Iris pigment epithelial cell (primary cell): ENCODE measurements at regions not wholly inside any gene's neighbourhood (a gene's known extent, or its start where the extent isn't known, plus 50 kb on each side); places are given as distances from the start of the nearest gene placed in this dataset.

Source experiments
- DNase-seq: peaks from one replicate; pipeline ENCODE4 v3.0.0-alpha.2; 2011; ENCODE audit warnings: low read depth

GRCh38 chr5:162324328-162324727 is 256.8 kb downstream of the GABRG2 start:
- DNase-seq = no peak

DNA sequence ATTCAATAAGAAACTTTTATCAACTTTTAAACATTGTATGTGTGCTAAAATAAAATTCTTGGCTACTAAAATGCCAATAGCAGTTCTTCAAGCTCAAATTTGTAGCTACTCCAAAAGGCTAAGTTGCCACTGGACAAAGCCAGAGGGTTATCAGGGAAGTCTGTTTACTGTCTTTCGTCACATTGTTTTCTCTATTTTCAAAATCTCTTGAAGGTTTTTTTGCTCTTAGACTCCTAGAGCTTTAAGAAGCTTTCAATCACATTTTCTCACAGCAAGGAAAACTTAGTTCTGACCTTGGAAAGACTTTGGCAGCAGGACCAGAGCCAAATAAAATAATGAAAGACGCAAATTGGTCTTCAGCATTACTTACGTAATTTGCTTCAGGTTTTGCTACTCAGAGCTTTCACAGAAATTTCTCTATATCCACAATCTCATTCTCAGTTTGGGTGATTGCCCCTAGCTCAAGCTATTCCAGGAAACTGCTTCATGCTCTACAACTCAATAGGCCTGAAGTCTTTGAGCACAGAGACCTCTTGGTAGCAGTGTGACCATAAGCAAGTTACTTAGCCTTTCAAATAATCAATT is 257.7 kb downstream of the GABRG2 start:
- DNase-seq = no peak

DNA sequence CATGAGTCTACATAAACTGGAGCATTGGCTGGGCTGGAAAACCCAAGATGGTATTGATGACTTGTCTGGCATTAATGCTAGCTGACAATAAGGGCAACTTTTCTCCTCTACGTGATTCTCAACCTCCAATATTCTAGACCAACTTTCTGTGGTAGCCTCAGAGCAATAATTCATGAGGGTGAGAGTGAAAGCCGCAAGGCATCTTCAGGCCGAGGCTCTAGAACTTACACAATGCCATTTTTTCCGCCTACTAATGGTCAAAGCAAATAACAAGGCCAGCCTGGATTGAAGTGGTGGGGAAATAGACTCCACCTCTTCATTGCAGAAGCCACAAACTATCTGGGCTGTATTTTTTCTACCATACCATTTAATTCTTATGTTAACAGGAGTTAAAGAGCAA is 267.4 kb downstream of the GABRG2 start:
- no peak for DNase-seq

DNA sequence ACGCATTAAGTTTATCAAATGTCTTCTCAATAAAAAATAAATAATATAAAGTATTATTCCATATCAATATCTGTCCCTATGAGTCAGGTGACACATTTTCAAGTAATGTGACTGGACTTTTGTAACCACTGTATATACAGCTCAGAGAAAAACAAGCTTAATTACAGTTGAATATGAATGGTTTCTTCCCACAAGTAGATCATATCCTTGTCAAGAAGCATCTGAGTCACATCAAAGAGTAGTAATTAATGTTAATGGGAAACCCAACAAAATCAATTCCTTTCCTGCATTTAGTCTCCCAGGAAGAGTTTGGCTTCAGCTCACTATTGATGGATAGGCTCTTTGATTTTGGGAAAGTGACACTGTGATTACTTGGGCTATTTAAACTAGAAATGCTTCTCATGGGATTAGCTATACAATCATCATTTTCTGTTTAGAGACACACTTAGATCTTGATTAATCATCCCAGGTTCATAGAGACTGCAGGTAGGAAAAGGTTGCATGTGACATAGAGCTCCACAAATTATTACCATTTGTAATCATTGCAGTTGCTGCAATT is 292.9 kb downstream of the GABRG2 start:
- no peak for DNase-seq

DNA sequence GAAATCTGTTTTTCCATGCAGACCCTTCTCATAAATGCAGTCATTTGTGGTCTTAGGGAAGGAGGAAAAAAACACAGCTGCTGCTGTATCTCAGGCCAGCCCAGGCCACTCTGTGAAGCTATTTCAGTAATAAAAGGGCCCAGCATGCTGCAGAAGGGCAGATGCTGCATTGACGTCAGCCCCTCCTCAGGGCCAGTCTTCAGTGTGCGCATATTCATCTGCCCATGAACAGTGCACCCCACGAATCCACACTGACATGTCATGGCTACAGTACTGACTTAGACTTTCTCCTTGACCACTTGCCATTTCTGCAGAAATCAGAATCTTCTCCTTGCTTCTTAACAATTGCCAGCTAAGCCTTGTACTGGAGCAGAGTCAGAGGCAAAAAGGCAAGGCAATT is 304.7 kb downstream of the GABRG2 start:
- DNase-seq = no peak

GRCh38 chr5:162377895-162378294 is 310.3 kb downstream of the GABRG2 start:
- no peak for DNase-seq

GRCh38 chr5:162382839-162383238 is 315.3 kb downstream of the GABRG2 start:
- DNase-seq = no peak

- no peak for DNase-seq
These were observed 316.7 kb downstream of the GABRG2 start for GRCh38 chr5:162384225-162384624.

- DNase-seq = no peak
These were observed 324.3 kb downstream of the GABRG2 start for GRCh38 chr5:162391833-162392232.

DNA sequence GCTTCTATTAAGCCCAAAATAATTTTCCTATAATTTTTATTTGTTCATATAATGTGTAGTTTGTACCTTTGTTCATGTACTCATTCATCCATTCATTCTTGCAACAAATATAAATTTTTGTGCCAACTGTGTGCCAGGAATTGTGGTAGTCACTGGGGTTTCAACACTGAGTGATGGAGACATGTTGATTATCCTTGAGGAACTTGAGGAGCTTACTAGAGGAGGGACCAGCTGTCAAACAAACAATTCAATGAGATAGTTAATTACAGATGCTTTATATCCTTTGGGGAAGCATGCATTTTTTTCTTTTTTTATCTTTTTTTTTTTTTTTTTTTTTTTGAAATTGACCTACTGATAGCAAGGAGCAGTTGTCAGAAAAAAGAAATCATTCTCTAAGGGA is 324.8 kb downstream of the GABRG2 start:
- DNase-seq = no peak

DNA sequence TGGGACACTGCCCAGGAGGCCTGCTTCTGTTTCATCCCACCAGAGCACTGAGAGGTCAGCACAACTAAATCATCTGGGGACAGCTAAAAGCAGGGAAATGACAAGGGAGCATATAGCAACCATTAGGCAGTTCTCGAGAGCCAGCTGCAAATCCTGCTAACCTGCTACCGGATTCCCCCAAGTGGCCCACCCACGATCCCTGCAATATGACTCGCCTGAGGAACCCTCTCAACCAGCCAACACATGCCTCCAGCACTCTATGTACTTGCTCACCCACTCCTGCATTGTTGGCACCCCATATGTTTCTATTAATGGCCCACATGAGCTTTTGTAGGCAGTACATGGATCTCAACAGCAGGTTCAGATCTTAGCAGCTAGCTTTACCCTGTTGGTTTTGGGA is 326.0 kb downstream of the GABRG2 start:
- no peak for DNase-seq

GRCh38 chr5:162407614-162408013 is 340.0 kb downstream of the GABRG2 start:
- DNase-seq = no peak

- no peak for DNase-seq
These were observed 342.8 kb downstream of the GABRG2 start for GRCh38 chr5:162410365-162410764.

DNA sequence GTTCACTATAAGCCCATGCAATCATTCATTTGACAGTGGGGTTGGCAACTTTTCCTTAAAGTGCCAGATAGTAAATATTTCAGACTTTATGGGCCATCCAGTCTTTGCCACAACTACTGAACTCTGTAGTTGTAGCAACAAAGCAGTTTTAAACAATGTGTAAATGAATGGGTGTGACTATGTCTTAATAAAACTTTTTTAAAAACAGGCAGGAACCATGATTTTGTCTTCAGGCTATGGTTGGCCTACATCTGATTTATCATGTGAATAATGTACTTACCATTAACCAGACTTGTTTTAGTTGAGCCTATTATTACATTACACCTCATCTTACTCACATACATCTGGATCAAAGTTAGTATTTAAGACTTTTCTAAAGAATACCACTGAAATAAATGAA is 361.6 kb downstream of the GABRG2 start:
- DNase-seq = no peak

DNA sequence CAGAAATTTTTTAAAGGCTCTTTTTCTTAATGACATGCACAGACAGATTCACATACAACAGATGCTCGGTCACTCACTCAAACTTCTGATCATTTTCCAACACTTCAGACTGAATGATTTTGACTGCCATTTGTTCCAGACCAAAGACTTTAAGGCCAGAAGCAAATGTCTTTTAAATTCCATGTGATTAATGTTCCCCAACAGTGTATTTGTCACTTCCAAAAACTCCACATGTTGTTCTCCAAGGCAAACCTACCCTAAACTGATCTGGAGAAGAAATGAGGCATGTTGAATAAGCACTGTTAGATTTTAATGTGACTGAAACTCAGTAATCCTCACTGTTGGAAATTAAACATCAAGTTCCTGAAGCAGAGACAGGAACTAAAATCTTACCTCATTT is 366.7 kb downstream of the GABRG2 start:
- no peak for DNase-seq

GRCh38 chr5:162436055-162436454 is 368.5 kb downstream of the GABRG2 start:
- no peak for DNase-seq

GRCh38 chr5:162444129-162444762 is 376.7 kb downstream of the GABRG2 start:
- no peak for DNase-seq

- DNase-seq = no peak
These were observed 388.5 kb downstream of the GABRG2 start for GRCh38 chr5:162456086-162456485.

GRCh38 chr5:162466011-162466410 is 398.4 kb downstream of the GABRG2 start:
- no peak for DNase-seq

GRCh38 chr5:162473041-162473714 is 405.6 kb downstream of the GABRG2 start:
- DNase-seq = no peak

- DNase-seq = no peak
These were observed 406.7 kb downstream of the GABRG2 start for GRCh38 chr5:162474239-162474638.

DNA sequence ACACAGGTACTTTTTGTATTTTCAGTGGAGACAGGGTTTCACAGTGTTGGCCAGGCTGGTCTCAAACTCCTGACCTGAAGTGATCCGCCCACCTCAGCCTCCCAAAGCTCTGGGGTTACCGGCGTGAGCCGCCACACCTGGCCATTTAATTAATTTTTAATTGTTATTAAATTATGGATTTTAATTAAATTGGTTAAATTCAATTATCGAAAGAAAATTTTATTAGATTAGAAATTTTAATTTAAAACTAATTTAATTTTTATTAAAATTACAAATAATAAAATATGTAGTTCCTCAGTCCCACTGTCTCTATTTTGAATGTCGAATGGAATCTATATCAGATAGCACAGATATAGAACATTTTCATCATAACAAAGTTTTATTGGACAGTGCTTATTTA is 416.5 kb downstream of the GABRG2 start:
- no peak for DNase-seq

GRCh38 chr5:162484986-162485385 is 417.4 kb downstream of the GABRG2 start:
- DNase-seq = no peak
